ENCODE measurements at regions not wholly inside any gene's neighbourhood (a gene's known extent, or its start where the extent isn't known, plus 50 kb on each side); places are given as distances from the start of the nearest gene placed in this dataset.
"Not testable (repeated sequence)": the region's sequence is repeated elsewhere in the genome, so short reads cannot be mapped to it uniquely, and the experiment has no call there.

- no peak for DNase-seq
Measured at GRCh38 chr22:26811647-26811992, 154.2 kb downstream of the MIAT start.

- no peak for DNase-seq
Measured at GRCh38 chr22:26812731-26813130, 155.3 kb downstream of the MIAT start.

GRCh38 chr22:26816726-26817125 is 159.3 kb downstream of the MIAT start:
- no peak for DNase-seq

- DNase-seq: no peak
Measured at GRCh38 chr22:26817926-26818325, 160.5 kb downstream of the MIAT start.

- no peak for DNase-seq
Measured at GRCh38 chr22:26821854-26822253, 164.5 kb downstream of the MIAT start.

- no peak for DNase-seq
Measured at GRCh38 chr22:26822313-26822712, 164.9 kb downstream of the MIAT start.

- no peak for DNase-seq
Measured at GRCh38 chr22:26823966-26824365, 166.6 kb downstream of the MIAT start.

GRCh38 chr22:26825960-26826935 is 168.9 kb downstream of the MIAT start:
- no peak for DNase-seq

GRCh38 chr22:26827611-26828010 is 170.2 kb downstream of the MIAT start:
- DNase-seq: no peak

- DNase-seq: no peak
Measured at GRCh38 chr22:26828311-26828710, 170.9 kb downstream of the MIAT start.

GRCh38 chr22:26830837-26831236 is 173.4 kb downstream of the MIAT start:
- no peak for DNase-seq

- DNase-seq: no peak
Measured at GRCh38 chr22:26835023-26835422, 177.6 kb downstream of the MIAT start.

GRCh38 chr22:26835929-26836528 is 178.6 kb downstream of the MIAT start:
- DNase-seq: no peak

- no peak for DNase-seq
Measured at GRCh38 chr22:26837784-26838470, 180.5 kb downstream of the MIAT start.

- no peak for DNase-seq
Measured at GRCh38 chr22:26838471-26838825, 181.1 kb downstream of the MIAT start.

- DNase-seq: no peak
Measured at GRCh38 chr22:26839216-26839615, 181.8 kb downstream of the MIAT start.

- not testable (repeated sequence) for DNase-seq
Measured at GRCh38 chr22:26840770-26841169, 183.4 kb downstream of the MIAT start.

GRCh38 chr22:26842103-26842502 is 184.7 kb downstream of the MIAT start:
- DNase-seq: no peak

GRCh38 chr22:26845021-26845743 is 187.8 kb downstream of the MIAT start:
- no peak for DNase-seq

- no peak for DNase-seq
Measured at GRCh38 chr22:26846076-26846475, 188.7 kb downstream of the MIAT start.

GRCh38 chr22:26846645-26847044 is 189.3 kb downstream of the MIAT start:
- no peak for DNase-seq

- DNase-seq: no peak
Measured at GRCh38 chr22:26847046-26847445, 189.7 kb downstream of the MIAT start.

- no peak for DNase-seq
Measured at GRCh38 chr22:26847816-26848215, 190.4 kb downstream of the MIAT start.

Data from NCI-H2081 treated with DMSO at 0.1 percent for 48 hours (cell line).